ENCODE measurements at regions not wholly inside any gene's neighbourhood (a gene's known extent, or its start where the extent isn't known, plus 50 kb on each side); places are given as distances from the start of the nearest gene placed in this dataset.

DNA sequence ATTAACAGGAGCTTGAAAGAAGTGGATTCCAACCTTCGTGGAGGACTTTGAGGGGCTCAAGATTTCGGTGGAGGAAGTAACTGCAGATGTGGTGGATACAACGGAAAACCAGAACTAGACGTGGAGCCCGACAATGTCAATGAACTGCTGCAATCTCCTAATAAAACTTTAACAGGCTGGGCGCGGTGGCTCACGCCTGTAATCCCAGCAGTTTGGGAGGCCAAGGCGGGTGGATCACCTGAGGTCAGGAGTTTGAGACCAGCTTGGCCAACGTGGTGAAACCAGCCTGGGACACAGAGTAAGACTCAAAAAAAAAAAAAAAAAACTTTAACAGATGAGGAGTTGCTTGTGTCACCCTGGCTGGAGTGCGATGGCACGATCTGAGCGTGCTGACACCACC is 477.8 kb upstream of the MKI67 start:
- H3K4ac ChIP-seq (ENCODE audit: low read length) = no peak overlapping the region
- H4K8ac ChIP-seq (ENCODE audit: low read depth, low read length) = no peak overlapping the region
- no peak overlapping the region for H3K14ac ChIP-seq (ENCODE audit: low read length)
- H4K91ac ChIP-seq (ENCODE audit: low read depth, low read length, poor library complexity) = no peak overlapping the region
- no peaks in the 10 kb centered on the region for H3K4me1 ChIP-seq (ENCODE audit: control insufficient read depth in 2 of 2, insufficient read depth in 1 of 2, low read depth in 1 of 2, low read length in 2 of 2)
- H3K4me3 ChIP-seq (ENCODE audit: low read length in 2 of 2) = no peak overlapping the region
- no peak for DNase-seq (ENCODE audit: low spot score)
- H2BK120ac ChIP-seq (ENCODE audit: low read depth, low read length) = no peak overlapping the region
- H3K27me3 ChIP-seq (ENCODE audit: control insufficient read depth in 3 of 3, insufficient read depth in 3 of 3, low read depth in 1 of 3, low read length in 3 of 3) = no peaks in the 10 kb centered on the region
- H3K9me3 ChIP-seq (replicated peaks in 1 of 2; ENCODE audit: control insufficient read depth in 2 of 2, insufficient read depth in 1 of 2, low read depth in 1 of 2, low read length in 2 of 2) = peaks cover 0 to 2% of the 10 kb centered on the region in 2 donors
- H3K27ac ChIP-seq (replicated peaks; ENCODE audit: low read length) = no peak overlapping the region
- no peak overlapping the region for H2BK5ac ChIP-seq (ENCODE audit: low read length)
- no peak overlapping the region for H3K9ac ChIP-seq (ENCODE audit: low read depth, low read length, poor library complexity)
- WGBS, 2 donors (ENCODE audit: extremely low coverage in 2 of 2, insufficient read length in 2 of 2, insufficient replicate concordance in 1 of 2) = no CpG with 5 or more reads among the region's 13 CpGs
- H3K23ac ChIP-seq (ENCODE audit: low read depth, low read length, poor library complexity) = no peak overlapping the region
- no peaks in the 10 kb centered on the region for H3K79me1 ChIP-seq (ENCODE audit: low read depth, low read length)
- H3K36me3 ChIP-seq (replicated peaks in 1 of 2; ENCODE audit: control insufficient read depth in 2 of 2, insufficient read depth in 2 of 2, low read length in 2 of 2) = no peaks in the 10 kb centered on the region
- no peak overlapping the region for H2AFZ ChIP-seq (ENCODE audit: low read length)
- no peak overlapping the region for H2AK5ac ChIP-seq (ENCODE audit: low read depth, low read length)
- H3K4me2 ChIP-seq (ENCODE audit: insufficient read depth, low read length, poor library complexity, severe bottlenecking) = no peak overlapping the region
- no peak overlapping the region for H3K18ac ChIP-seq (ENCODE audit: low read length)
- H2BK15ac ChIP-seq (ENCODE audit: low read length) = no peak overlapping the region
- H2BK12ac ChIP-seq (ENCODE audit: low read length) = no peak overlapping the region

DNA sequence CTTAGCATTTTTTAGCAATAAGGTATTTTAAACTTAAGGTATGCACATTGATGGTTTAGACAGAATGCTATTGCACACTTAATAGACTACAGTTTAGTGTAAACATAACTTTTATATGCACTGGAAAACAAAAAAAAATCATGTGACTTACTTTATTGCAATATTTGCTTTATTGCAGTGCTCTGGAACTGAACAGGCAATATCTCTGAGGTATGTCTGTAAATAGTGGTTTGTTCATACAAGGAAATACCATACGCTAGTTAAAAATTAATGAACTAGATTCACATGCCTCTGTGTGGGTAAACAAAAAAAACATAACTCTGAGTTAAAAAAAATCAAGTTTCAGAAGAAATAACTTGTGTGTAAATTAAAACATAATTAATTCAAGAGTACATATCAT is 479.0 kb upstream of the MKI67 start:
- Histone ChIP-seq H3K23ac (ENCODE audit: low read depth, low read length, poor library complexity) (no peak overlapping the region), H3K27ac (replicated peaks; ENCODE audit: low read length) (no peak overlapping the region), H3K79me1 (ENCODE audit: low read depth, low read length) (no peaks in the 10 kb centered on the region), H3K9me3 (replicated peaks in 1 of 2; ENCODE audit: control insufficient read depth in 2 of 2, insufficient read depth in 1 of 2, low read depth in 1 of 2, low read length in 2 of 2) (peaks cover 0 to 2% of the 10 kb centered on the region in 2 donors), H2BK12ac (ENCODE audit: low read length) (no peak overlapping the region), H2AFZ (ENCODE audit: low read length) (no peak overlapping the region), H4K8ac (ENCODE audit: low read depth, low read length) (no peak overlapping the region), H3K14ac (ENCODE audit: low read length) (no peak overlapping the region), H3K4me1 (ENCODE audit: control insufficient read depth in 2 of 2, insufficient read depth in 1 of 2, low read depth in 1 of 2, low read length in 2 of 2) (no peaks in the 10 kb centered on the region), H3K27me3 (ENCODE audit: control insufficient read depth in 3 of 3, insufficient read depth in 3 of 3, low read depth in 1 of 3, low read length in 3 of 3) (no peaks in the 10 kb centered on the region), H4K91ac (ENCODE audit: low read depth, low read length, poor library complexity) (no peak overlapping the region), H2AK5ac (ENCODE audit: low read depth, low read length) (no peak overlapping the region), H3K9ac (ENCODE audit: low read depth, low read length, poor library complexity) (no peak overlapping the region), H2BK15ac (ENCODE audit: low read length) (no peak overlapping the region), H3K4ac (ENCODE audit: low read length) (no peak overlapping the region), H3K36me3 (replicated peaks in 1 of 2; ENCODE audit: control insufficient read depth in 2 of 2, insufficient read depth in 2 of 2, low read length in 2 of 2) (no peaks in the 10 kb centered on the region), H2BK5ac (ENCODE audit: low read length) (no peak overlapping the region), H3K18ac (ENCODE audit: low read length) (no peak overlapping the region), H3K4me3 (ENCODE audit: low read length in 2 of 2) (no peak overlapping the region), H3K4me2 (ENCODE audit: insufficient read depth, low read length, poor library complexity, severe bottlenecking) (no peak overlapping the region), H2BK120ac (ENCODE audit: low read depth, low read length) (no peak overlapping the region)
- no CpG with 5 or more reads among the region's 1 CpG for WGBS, 2 donors (ENCODE audit: extremely low coverage in 2 of 2, insufficient read length in 2 of 2, insufficient replicate concordance in 1 of 2)
- no peak for DNase-seq (ENCODE audit: low spot score)

DNA sequence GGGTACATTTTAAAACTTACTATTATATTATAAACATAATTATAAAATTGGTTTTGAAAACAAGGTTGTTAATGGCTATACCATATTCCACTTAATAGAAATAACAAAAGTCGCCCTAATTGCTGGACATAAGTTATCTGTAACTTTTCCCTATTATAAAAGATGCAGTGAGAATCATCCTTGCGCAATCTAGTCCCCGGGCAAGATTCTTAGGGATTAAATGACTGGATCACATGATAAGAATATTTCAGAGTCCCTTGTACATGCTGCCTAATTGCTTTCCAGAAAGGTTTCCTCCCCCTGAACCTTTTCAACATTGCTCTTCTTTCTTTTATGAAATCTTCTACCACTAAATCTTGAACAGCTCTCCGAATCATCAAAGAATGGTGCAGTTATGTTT is 479.8 kb upstream of the MKI67 start:
- H3K14ac ChIP-seq (ENCODE audit: low read length) = no peak overlapping the region
- no peak overlapping the region for H2BK12ac ChIP-seq (ENCODE audit: low read length)
- H2BK5ac ChIP-seq (ENCODE audit: low read length) = no peak overlapping the region
- no peak overlapping the region for H4K91ac ChIP-seq (ENCODE audit: low read depth, low read length, poor library complexity)
- no peaks in the 10 kb centered on the region for H3K27me3 ChIP-seq (ENCODE audit: control insufficient read depth in 3 of 3, insufficient read depth in 3 of 3, low read depth in 1 of 3, low read length in 3 of 3)
- H3K36me3 ChIP-seq (replicated peaks in 1 of 2; ENCODE audit: control insufficient read depth in 2 of 2, insufficient read depth in 2 of 2, low read length in 2 of 2) = no peaks in the 10 kb centered on the region
- H3K4ac ChIP-seq (ENCODE audit: low read length) = no peak overlapping the region
- peaks cover 0 to 2% of the 10 kb centered on the region in 2 donors for H3K9me3 ChIP-seq (replicated peaks in 1 of 2; ENCODE audit: control insufficient read depth in 2 of 2, insufficient read depth in 1 of 2, low read depth in 1 of 2, low read length in 2 of 2)
- H3K18ac ChIP-seq (ENCODE audit: low read length) = no peak overlapping the region
- no peak overlapping the region for H3K23ac ChIP-seq (ENCODE audit: low read depth, low read length, poor library complexity)
- no peak overlapping the region for H3K27ac ChIP-seq (replicated peaks; ENCODE audit: low read length)
- no peak overlapping the region for H2AK5ac ChIP-seq (ENCODE audit: low read depth, low read length)
- H2AFZ ChIP-seq (ENCODE audit: low read length) = no peak overlapping the region
- H3K4me2 ChIP-seq (ENCODE audit: insufficient read depth, low read length, poor library complexity, severe bottlenecking) = no peak overlapping the region
- H3K4me1 ChIP-seq (ENCODE audit: control insufficient read depth in 2 of 2, insufficient read depth in 1 of 2, low read depth in 1 of 2, low read length in 2 of 2) = no peaks in the 10 kb centered on the region
- no peak for DNase-seq (ENCODE audit: low spot score)
- H3K79me1 ChIP-seq (ENCODE audit: low read depth, low read length) = no peaks in the 10 kb centered on the region
- H3K4me3 ChIP-seq (ENCODE audit: low read length in 2 of 2) = no peak overlapping the region
- H4K8ac ChIP-seq (ENCODE audit: low read depth, low read length) = no peak overlapping the region
- no peak overlapping the region for H2BK120ac ChIP-seq (ENCODE audit: low read depth, low read length)
- WGBS, 2 donors (ENCODE audit: extremely low coverage in 2 of 2, insufficient read length in 2 of 2, insufficient replicate concordance in 1 of 2) = no CpG with 5 or more reads among the region's 4 CpGs
- no peak overlapping the region for H2BK15ac ChIP-seq (ENCODE audit: low read length)
- H3K9ac ChIP-seq (ENCODE audit: low read depth, low read length, poor library complexity) = no peak overlapping the region

DNA sequence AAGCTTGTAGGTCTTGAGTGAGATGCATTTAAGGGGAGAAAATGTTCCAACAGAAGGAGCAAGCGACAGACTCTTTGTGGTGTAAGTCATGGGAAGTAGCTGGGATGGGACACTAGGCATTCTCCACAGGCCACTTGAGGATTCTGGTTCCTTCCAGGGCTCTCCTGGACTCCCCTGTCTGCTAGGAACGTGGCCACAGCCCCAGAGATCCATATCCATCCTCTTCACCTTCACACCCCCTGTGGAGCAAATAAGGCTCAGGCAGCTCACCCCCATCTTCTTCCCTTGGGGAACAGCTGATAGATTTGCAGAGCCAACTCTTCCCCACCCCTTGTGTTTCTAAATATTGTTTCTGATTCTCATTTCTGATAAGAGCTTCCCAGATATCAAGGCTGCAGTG is 482.6 kb upstream of the MKI67 start:
- Histone ChIP-seq H3K79me1 (ENCODE audit: low read depth, low read length) (no peaks in the 10 kb centered on the region), H3K14ac (ENCODE audit: low read length) (no peak overlapping the region), H3K9ac (ENCODE audit: low read depth, low read length, poor library complexity) (no peak overlapping the region), H2BK15ac (ENCODE audit: low read length) (no peak overlapping the region), H2AK5ac (ENCODE audit: low read depth, low read length) (no peak overlapping the region), H2BK12ac (ENCODE audit: low read length) (no peak overlapping the region), H3K18ac (ENCODE audit: low read length) (no peak overlapping the region), H4K8ac (ENCODE audit: low read depth, low read length) (no peak overlapping the region), H3K4me3 (ENCODE audit: low read length in 2 of 2) (no peak overlapping the region), H3K9me3 (replicated peaks in 1 of 2; ENCODE audit: control insufficient read depth in 2 of 2, insufficient read depth in 1 of 2, low read depth in 1 of 2, low read length in 2 of 2) (no peaks in the 10 kb centered on the region), H3K4me2 (ENCODE audit: insufficient read depth, low read length, poor library complexity, severe bottlenecking) (no peak overlapping the region), H3K23ac (ENCODE audit: low read depth, low read length, poor library complexity) (no peak overlapping the region), H3K4ac (ENCODE audit: low read length) (no peak overlapping the region), H2AFZ (ENCODE audit: low read length) (no peak overlapping the region), H3K27me3 (ENCODE audit: control insufficient read depth in 3 of 3, insufficient read depth in 3 of 3, low read depth in 1 of 3, low read length in 3 of 3) (no peaks in the 10 kb centered on the region), H3K4me1 (ENCODE audit: control insufficient read depth in 2 of 2, insufficient read depth in 1 of 2, low read depth in 1 of 2, low read length in 2 of 2) (no peaks in the 10 kb centered on the region), H2BK5ac (ENCODE audit: low read length) (no peak overlapping the region), H4K91ac (ENCODE audit: low read depth, low read length, poor library complexity) (no peak overlapping the region), H2BK120ac (ENCODE audit: low read depth, low read length) (no peak overlapping the region), H3K36me3 (replicated peaks in 1 of 2; ENCODE audit: control insufficient read depth in 2 of 2, insufficient read depth in 2 of 2, low read length in 2 of 2) (no peaks in the 10 kb centered on the region), H3K27ac (replicated peaks; ENCODE audit: low read length) (no peak overlapping the region)
- WGBS, 2 donors (ENCODE audit: extremely low coverage in 2 of 2, insufficient read length in 2 of 2, insufficient replicate concordance in 1 of 2) = no CpG with 5 or more reads among the region's 2 CpGs
- no peak for DNase-seq (ENCODE audit: low spot score)

All from neuronal stem cell (in vitro differentiated cells).